ENCODE measurements at regions not wholly inside any gene's neighbourhood (a gene's known extent, or its start where the extent isn't known, plus 50 kb on each side); places are given as distances from the start of the nearest gene placed in this dataset.

- TF ChIP-seq, protein P1, sequence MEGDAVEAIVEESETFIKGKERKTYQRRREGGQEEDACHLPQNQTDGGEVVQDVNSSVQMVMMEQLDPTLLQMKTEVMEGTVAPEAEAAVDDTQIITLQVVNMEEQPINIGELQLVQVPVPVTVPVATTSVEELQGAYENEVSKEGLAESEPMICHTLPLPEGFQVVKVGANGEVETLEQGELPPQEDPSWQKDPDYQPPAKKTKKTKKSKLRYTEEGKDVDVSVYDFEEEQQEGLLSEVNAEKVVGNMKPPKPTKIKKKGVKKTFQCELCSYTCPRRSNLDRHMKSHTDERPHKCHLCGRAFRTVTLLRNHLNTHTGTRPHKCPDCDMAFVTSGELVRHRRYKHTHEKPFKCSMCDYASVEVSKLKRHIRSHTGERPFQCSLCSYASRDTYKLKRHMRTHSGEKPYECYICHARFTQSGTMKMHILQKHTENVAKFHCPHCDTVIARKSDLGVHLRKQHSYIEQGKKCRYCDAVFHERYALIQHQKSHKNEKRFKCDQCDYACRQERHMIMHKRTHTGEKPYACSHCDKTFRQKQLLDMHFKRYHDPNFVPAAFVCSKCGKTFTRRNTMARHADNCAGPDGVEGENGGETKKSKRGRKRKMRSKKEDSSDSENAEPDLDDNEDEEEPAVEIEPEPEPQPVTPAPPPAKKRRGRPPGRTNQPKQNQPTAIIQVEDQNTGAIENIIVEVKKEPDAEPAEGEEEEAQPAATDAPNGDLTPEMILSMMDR (conservative IDR thresholded peaks at IDR 0.05; ENCODE audit: low read depth, low read length), result no peak
- TF ChIP-seq POLR2A (IDR thresholded peaks at IDR 0.05; ENCODE audit: low read depth, low read length), result no peak
- no peak for TF ChIP-seq MXI1 (IDR thresholded peaks at IDR 0.05; ENCODE audit: borderline replicate concordance, low read depth, low read length)
- TF ChIP-seq FOS (IDR thresholded peaks at IDR 0.05; ENCODE audit: low read depth, low read length), result no peak
- TF ChIP-seq MAZ (IDR thresholded peaks at IDR 0.05; ENCODE audit: borderline replicate concordance, low read depth, low read length), result no peak
- no peak for TF ChIP-seq NFE2L2 (IDR thresholded peaks at IDR 0.05; ENCODE audit: low read depth, low read length)
- no peak for TF ChIP-seq RFX5 (IDR thresholded peaks at IDR 0.05; ENCODE audit: low read depth, low read length)
- TF ChIP-seq, protein P2, sequence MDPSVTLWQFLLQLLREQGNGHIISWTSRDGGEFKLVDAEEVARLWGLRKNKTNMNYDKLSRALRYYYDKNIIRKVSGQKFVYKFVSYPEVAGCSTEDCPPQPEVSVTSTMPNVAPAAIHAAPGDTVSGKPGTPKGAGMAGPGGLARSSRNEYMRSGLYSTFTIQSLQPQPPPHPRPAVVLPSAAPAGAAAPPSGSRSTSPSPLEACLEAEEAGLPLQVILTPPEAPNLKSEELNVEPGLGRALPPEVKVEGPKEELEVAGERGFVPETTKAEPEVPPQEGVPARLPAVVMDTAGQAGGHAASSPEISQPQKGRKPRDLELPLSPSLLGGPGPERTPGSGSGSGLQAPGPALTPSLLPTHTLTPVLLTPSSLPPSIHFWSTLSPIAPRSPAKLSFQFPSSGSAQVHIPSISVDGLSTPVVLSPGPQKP (IDR thresholded peaks at IDR 0.05; ENCODE audit: borderline replicate concordance, low read depth, low read length), result no peak
- TF ChIP-seq RCOR1 (IDR thresholded peaks at IDR 0.05; ENCODE audit: insufficient replicate concordance, low read length), result no peak
- TF ChIP-seq, protein P3, sequence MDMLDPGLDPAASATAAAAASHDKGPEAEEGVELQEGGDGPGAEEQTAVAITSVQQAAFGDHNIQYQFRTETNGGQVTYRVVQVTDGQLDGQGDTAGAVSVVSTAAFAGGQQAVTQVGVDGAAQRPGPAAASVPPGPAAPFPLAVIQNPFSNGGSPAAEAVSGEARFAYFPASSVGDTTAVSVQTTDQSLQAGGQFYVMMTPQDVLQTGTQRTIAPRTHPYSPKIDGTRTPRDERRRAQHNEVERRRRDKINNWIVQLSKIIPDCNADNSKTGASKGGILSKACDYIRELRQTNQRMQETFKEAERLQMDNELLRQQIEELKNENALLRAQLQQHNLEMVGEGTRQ (IDR thresholded peaks at IDR 0.05; ENCODE audit: low read depth, low read length), result no peak
- TF ChIP-seq BHLHE40 (IDR thresholded peaks at IDR 0.05; ENCODE audit: low read depth, low read length), result no peak
Measured at GRCh38 chr1:239555350-239555749, 169.0 kb downstream of the CHRM3 start.

Measured in IMR-90 (cell line).